ENCODE measurements at regions not wholly inside any gene's neighbourhood (a gene's known extent, or its start where the extent isn't known, plus 50 kb on each side); places are given as distances from the start of the nearest gene placed in this dataset.
"Not testable (repeated sequence)": the region's sequence is repeated elsewhere in the genome, so short reads cannot be mapped to it uniquely, and the experiment has no call there.

DNA sequence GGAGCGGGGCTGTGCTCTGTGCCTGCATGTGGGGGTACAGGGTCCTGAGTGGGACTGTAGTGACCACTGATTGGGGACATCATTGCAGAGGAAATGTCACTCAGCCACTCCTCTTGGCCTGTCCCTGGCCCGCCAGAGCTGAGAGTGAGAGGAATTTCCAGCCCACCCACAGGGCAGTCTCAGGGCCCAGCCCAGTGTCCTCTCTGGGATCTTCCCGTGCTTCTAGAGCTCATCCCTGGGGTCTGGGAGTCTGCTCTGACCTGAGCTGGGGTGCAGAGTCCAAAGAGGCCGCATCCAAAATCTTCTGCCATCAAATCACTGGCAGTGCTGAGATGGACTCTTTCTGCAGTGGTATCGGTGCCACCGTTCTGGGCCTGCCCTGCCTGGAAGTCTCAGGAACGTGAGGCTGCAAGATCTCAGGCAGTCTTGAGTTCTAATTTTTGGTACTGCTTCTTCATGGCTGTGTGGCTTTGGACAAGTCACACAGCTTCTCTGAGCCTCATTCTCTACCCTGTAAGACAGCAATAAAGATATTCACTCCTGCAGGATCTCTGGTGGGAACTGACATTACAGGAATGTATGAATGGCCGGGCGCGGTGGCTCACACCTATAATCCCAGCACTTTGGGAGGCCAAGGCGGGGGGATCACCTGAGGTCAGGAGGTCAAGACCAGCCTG lies 100.8 kb upstream of the TARDBP start:
- DNase-seq (ENCODE audit: low read depth) = no peak

DNA sequence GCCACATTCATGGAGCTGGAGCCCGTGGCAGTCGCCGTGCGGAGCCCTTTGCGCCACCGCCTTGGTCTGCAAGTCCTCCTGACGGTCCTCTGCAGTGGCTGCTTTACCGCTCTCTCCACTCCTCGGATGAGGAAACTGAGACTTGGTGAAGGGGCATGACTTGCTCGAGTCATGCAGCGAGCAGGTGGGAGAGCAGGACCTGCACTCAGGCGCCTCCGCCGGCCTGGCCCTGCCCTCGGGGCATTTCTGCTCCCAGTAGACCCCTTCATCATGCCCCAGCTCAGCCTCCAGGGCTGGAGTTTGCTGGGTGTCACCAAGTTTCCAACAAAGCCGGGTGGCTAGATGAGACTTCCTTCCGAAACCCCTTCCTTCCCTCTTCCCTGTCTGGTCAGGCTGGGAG lies 100.0 kb upstream of the TARDBP start:
- DNase-seq (ENCODE audit: low read depth) = no peak

DNA sequence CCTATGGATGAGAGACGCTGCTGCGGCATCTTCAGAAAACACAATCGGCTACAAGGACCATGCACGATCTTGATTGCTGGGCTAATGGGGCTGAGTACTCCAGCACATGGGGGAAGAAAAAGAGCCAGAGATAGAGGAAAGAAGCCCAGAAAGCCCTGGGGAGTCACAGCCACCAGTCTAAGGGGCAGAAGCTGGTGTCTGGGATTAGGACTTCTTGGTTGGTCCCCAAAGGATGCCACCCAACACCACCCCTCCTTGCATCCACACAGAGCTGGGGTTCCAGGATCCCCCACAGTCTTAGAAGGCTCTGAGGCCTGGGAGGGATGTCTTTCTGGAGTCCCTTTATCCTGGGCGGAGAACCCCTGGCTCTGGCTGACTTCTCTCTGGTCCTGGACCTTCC lies 98.4 kb upstream of the TARDBP start:
- no peak for DNase-seq (ENCODE audit: low read depth)

DNA sequence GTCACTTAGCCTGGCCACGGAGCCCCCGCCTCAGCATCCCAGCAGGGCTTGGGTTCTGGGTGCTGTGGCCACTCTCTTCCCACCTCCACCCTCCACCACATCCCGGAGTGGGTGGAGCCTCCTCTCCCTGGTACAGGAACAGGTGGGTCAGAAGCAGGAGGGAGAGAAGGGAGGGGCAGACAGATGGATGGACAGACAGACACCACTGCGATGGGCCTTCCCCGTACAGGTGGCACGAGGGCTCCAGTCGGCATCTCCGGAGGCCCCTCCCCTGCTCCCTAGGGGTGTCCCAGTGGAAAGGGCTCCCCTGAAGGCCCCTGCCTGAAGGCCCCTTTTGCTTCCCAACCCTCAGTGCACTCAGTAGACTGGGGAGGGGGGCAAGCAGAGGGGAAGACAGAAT lies 96.9 kb upstream of the TARDBP start:
- no peak for DNase-seq (ENCODE audit: low read depth)

DNA sequence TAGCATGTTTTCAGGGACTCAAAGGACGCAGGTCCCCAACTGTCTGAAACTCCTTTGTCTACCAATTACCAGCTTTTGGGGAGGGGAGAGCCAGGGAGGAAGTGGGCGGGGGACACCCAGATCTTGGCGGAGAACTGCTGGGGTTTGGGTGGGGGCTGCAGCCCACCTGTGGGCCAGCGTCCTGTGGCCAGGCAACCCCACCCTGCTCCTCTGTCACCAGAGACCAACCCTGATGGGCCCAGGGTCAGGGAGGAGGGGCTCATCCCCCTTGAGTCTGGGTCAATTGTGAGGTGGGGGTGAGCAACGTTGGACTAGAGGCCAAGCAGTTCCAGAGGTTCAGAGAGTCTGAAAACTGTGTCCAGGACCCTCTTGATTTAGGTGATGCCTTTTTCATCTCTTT lies 96.1 kb upstream of the TARDBP start:
- DNase-seq (ENCODE audit: low read depth) = no peak

DNA sequence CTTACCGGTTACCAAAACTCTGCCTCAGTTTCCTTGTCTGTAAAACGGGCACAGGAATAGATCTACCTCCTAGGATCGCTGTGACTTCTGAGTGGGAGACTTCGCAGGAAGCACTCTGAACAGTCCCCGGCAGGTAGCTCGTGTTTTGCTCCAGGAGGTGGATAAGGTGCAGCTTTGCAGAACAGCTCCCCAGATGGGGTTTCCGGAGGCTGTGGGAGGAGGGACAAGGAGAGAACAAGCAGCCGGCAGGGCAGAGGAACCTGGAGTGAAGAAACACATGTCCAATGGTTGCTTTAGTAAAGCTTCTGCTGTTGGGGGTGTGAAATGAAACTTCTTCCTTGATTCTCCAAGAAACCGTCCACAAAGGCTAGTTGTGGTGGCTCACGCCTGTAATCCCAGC lies 95.5 kb upstream of the TARDBP start:
- DNase-seq (ENCODE audit: low read depth) = no peak

DNA sequence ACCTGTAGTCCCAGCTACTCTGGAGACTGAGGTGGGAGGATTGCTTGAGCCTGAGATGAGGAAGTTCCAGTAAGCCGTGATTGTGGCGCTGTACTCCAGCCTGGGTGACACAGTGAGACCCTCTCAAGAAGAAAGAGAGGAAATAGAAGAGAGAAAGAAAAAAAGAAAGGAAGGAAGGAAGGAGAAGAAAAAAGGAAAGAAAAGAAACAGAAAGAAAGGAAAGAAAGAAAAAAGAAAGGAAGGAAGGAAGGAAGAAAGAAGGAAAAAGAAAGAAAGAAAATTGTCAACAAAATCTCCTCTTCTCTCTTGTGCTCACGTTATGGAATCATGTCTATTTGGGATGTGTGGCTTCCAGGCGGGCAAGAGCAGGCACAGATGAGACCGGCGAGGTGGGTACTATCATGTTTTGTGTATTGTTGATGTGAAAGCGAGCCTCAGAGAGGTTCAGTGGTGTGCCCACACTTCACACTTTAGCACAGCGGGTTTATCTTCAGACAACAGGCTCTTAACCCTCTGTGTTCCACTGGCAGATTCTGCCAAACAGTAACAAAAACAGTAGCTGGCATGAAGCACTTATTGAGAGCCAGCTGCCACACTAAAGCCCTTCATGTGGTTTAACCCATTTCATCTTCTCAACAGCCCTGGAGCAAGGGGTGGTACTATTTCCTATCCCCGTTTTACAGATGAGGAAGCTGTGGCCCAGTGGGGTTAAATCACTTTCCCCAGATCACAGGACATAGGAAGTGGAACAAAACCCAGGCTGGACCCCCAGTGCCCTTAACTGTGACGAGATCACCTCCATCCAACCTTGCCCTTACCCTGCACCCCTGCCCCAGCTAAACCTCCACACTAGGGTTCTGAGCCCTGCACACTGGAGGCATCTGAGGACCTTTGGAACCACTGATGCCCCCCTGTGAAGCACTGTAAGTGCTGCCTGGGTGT lies 94.7 kb upstream of the TARDBP start:
- no peak for DNase-seq (ENCODE audit: low read depth)

DNA sequence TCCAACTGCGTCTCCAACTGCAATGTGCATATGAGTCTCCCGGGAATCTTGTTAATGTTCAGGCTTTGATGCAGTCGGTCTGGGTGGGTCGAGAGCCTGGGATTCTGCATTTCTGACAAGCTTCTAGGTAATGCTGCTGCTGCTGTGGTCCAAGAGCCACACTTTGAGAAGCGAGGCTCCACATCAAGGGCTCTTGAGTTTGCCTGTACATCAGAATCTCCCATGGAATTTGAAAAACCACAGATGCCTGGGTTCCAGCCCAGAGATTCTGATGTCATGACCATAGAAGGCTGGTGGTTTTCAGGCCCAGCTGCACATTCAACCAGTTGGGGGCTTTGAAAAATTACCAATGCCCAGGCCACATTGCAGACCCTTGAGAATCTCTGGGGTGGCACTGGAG lies 93.9 kb upstream of the TARDBP start:
- DNase-seq (ENCODE audit: low read depth) = no peak

DNA sequence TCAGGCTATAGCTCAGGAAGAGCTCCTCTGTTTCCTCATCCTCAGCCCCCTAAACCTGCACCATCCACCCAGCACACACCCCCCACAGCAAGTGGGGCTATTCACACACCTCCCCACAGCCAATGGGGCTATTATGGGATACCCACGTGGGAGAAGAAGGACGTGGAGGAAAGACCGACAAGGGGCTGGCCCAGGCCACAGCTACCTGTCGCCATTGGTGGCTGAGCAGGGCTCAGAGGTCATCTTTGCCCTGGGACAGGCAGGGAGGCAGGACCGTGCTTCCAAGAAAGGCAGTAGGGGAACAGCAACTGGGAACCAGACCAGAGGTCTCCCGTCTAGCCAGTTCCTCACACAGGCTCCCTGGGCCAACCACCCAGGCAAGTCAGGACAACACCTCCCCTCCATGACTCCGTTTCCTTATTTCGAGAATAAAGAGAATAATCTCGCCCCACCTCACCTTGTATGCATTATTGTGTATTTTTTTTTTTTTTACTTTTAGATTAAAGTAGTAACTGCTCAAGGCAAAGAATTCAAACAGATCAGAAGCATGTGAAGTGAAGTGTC lies 92.3 kb upstream of the TARDBP start:
- DNase-seq (ENCODE audit: low read depth) = no peak

DNA sequence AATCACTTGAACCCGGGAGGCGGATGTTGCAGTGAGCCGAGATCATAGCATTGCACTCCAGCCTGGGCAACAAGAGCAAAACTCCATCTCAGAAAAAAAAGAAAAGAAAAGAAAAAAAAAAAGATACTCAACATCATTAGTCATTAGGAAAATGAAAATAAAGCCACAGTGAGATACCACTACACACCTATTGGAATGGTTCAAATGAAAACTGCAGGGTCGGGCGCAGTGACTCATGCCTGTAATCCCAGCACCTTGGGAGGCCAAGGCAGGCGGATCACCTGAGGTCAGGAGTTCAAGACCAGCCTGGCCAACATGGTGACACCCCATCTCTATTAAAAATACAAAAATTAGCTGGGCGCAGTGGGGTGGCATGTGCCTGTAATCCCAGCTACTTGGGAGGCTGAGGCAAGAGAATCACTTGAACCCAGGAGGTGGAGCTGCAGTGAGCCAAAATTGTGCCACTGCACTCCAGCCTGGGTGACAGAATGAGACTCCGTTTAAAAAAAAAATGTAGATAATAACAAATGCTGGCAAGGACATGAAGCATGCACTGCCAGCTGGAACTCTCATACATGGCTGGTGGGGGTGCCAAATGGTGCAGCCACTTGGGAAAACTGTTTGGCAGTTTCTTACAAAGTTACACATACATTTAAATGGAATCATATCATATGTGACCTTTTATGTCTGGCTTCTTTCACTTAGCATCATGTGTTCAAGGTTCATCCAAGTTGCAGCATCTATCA lies 90.0 kb upstream of the TARDBP start:
- not testable (repeated sequence) for DNase-seq (ENCODE audit: low read depth)

DNA sequence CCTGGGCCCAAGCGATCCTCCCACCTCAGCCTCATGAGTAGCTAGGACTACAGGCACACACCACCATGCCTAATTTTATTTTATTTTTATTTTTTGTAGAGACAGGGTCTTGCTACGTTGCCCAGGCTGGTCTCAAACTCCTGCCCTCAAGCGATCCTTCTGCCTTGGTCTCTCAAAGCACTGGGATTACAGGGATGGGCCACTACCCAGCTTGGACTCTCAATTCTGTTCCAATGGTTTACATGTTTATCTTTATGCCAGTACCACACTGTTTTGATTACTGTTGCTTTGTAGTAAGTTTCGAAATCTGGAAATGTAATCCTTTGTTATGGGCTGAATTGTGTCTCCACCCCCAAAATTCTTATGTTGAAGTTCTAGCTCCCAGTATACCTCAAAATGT lies 88.4 kb upstream of the TARDBP start:
- no peak for DNase-seq (ENCODE audit: low read depth)

DNA sequence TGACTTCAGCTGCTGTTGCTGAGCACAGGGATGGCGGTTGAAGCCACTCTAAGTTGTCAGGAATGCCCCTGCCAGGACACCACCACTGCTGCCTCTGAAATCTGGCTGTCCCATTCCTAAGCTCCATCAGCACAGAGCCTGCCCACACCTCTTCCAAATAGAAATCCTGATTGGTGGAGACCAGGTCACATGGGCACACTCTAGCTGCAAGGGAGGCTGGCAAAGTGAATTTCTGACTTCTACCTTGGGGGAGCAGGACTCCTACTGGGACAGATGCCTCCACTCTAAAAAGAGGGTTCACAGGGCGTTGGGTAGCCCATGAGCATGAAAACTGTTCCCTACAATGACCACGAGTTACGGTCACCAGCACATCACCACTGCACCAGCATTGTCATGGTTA lies 83.8 kb upstream of the TARDBP start:
- no peak for DNase-seq (ENCODE audit: low read depth)

DNA sequence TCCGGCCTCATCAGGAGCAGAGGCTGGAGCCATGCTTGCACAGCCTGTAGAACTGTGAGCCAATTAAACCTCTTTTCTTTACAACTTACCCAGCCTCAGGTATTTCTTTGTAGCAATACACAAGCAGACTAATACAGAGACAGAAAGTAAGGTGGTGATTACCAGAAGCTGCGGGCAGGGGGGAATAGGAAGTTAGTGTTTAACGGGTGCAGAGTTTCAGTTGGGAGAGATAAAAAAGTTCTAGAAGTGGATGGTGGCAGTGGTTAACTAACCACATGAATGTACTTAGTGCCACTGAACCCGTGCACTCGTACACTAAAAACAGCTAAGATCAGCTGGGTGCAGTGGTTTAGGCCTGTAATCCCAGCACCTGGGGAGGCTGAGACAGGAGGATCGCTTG lies 80.4 kb upstream of the TARDBP start:
- no peak for DNase-seq (ENCODE audit: low read depth)

DNA sequence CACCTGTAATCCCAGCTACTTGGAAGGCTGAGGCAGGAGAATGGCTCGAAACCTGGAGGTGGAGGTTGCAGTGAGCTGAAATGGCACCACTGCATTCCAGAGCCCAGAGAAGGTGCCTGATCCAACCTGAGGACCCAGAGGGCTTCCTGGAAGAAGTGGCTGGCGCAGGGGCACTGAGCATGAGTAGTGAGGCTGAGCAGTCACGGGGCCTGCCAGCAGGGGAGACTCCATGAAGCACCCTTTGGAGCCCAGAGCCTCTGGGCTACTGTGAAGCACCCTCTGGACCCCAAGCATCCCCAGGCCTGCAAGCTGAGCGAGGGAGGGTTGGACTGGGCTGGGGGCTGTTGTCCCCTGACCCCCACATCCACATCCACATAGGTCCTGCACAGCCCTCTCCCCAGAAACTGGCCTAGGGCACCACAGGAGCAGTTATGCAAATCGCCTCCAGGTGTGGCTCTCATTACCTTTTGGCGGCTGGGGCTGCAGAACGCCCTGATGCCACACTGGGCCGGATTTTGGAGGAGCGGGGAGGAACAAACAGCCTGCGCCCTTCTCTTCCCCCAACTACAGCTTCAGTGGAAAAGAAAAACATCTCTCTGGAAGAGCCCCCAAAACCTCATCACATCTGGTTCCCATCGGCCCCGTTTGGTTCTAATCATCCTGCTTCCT lies 78.2 kb upstream of the TARDBP start:
- no peak for DNase-seq (ENCODE audit: low read depth)

DNA sequence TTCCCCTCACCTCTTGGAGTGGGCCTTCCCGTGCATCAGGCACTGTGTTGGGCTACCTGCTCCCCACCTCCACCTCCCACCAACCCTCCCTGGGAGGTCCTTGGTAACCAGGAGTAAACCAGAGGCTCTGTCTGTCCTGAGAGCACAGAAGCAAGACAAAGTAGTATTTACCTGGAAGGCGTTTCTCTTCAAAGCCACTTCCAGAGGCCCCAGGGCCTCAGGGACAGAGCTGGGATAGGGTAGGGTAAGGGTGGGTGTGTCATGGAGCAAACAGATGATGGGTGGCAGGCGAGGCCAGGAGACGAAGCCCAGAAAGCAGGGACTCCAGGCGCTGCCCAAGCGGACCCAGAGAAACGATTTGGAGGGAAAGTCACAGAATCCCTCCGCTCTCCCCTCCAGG lies 77.2 kb upstream of the TARDBP start:
- no peak for DNase-seq (ENCODE audit: low read depth)

DNA sequence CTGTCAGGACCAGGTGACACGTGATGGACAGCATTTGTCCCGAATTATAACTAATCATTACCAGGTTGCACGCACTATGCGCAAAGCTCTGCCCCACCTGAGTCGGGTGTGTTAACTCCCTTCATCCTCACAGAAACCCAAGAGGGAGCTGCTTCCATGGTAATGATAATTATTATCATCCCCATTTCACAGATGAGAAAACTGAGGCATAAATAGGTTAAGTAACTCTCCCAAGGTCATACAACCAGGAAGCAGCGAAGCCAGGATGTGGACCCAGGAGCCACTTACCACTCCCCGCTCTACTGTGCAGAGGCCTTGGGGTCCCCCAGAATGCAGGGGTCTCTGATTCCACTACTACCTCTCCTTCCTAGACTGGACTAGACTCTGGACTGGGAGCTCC lies 76.7 kb upstream of the TARDBP start:
- DNase-seq (ENCODE audit: low read depth) = no peak

DNA sequence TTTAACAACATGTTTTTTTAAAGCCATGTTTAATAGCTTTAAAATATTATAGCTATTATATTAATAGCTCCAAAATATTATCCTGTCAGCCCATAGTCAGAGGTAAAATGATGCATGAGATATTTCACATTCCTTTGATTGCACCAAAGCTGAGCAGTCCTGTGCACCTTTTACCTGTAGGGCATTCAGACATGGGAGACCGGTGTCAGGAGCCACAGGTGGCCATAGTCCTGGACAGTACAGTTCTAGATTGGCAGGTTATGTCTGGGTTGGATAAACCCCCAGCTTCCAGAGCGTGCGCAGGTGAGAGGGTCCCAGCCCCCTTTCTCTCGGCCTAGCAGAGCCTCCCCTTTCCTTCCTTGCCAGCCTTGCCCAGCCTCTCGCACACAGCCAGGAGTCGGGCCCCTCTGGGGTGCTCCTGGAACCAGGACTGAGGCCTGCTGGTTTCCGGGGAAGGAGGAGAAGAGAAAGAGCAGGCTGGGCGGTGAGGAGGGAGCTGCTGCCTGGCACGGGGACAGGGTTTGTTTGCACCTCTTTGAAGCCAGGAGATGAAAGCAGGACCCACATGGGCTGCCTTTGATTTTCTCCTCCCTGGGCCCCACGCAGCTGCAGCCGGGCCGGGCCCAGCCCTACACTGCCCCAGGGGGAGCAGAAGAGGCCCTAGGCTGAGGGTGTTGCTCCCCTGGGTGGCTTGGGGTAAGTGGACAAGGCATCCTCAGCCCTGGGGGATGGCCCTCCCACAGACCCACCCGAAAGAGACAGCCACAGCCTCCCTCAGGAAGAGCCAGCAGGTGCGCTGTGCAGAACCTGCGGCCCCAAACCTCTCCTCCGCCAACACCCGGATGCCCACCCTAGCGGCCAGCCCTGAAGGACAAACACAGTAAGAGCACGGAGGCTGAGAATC lies 75.2 kb upstream of the TARDBP start:
- DNase-seq (ENCODE audit: low read depth) = no peak

DNA sequence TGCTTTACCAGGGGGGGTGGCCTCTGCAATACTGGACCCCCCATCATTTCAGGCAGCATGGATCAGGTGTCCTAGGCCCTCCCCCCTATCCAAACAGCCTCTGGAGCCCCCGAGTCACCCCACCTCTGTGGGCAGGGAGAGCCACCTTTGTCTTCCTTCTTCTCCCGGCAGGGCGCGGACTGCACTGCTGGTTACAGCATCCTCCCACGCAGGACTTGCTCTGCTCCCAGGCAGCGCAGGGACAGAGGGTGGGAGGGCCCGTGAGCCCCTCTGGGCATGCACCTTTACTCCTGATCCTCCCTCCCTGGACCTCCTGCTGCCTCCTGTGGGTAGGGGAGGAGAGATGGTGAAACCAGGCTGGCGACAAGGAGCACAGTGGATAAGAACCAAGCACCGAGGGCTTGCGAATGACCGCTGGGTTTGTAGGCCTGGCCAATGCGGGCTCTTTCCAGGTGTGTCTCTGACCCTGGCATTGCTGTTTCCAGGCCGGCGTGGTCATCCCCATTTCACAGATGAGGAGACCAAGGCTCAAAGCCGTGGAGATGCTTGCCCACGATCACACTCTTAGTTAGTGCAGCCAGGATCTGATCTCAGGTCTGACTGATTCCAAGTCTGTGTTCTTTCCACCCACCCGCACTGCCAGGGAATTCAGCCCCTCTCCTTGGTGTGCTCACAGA lies 73.6 kb upstream of the TARDBP start:
- no peak for DNase-seq (ENCODE audit: low read depth)

DNA sequence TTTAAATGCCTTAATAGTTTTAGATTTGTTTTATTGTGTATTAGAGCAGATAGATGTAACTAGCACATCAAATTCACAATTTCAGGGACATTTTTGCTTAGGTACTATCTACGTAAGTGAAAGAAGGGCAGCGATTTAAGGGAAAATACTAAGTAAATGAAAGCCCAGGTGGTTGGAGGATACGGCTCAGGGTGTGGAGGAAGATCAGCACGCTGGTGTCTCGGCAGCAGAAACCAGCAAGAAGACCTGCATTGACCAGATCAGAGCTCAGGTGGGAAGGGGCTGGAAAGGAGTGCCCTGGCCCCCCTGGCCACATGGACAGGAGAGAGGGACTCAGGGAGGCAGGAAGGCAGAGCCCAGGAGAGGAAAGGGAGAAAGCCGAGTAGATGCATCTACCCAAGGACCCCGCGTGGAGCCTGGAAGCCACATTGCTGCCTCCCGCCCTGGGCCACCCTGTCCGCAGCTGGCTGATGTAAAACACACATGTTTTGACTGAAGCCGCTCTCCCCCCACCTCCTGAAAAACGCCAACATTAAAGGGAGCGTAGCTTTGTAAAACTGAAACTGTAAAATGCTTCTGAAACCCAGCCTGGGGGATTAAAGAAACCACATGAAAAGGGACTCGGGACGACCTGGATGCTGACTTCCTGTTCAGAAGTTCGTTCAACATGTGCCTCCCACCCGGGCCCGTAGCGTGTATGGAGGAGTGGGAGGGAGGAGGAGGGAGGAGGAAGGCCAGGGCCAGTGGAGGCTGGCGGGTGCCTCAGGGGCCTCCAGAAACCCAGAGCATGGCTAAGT lies 72.6 kb upstream of the TARDBP start:
- DNase-seq (ENCODE audit: low read depth) = no peak

DNA sequence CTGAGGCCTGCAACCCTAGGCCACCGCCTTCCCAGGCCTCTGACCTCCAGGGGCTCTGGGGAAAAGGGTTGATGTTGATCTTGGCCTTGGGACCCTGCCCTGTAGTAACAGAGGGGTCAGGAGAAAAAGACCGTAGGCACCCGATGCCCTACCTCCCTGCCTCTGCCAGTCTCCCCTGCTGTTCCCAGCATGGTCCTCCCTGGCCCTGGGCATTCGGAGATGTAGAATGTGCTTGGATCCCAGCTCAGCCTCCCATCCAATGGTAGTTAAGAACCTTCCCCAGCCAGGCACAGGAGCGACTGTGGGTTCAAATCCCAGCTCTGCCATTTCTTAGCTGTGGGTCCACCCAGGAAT lies 72.0 kb upstream of the TARDBP start:
- DNase-seq (ENCODE audit: low read depth) = no peak

All from T follicular helper cell (primary cell).